HepG2 (cell line): ENCODE measurements at regions not wholly inside any gene's neighbourhood (a gene's known extent, or its start where the extent isn't known, plus 50 kb on each side); places are given as distances from the start of the nearest gene placed in this dataset.

Experiments
- ATAC-seq: fragments of 200-7000 bp; cut with Tn5 transposase; 3 replicates; pipeline ENCODE4 v1.9.1; 2020; ENCODE audit warnings: mild to moderate bottlenecking, moderate library complexity
- BruUV-seq: library from RNA; stranded (reverse); fragments of 400-500 nt; replicated peaks from 2 replicates; lab custom pipeline; 2021; lab: Mats Ljungman, UMichigan
- CTCF ChIA-PET: fragments of 300-600 bp; formaldehyde crosslinking; extraction: SDS; loops from one replicate; lab custom pipeline; 2021; ENCODE audit warnings: low total read pairs, inconsistent platforms, low intra/inter-chr PET ratio; lab: Yijun Ruan, JAX
- POLR2A ChIA-PET: fragments of 350-600 bp; sonication (Branson Sonifier 250); formaldehyde crosslinking; loops from one replicate; lab custom pipeline; 2020; ENCODE audit warnings: antibody characterized with exemption, inconsistent platforms; lab: Yijun Ruan, JAX
- DNase-seq: peaks from one replicate; pipeline ENCODE4 v3.0.0-alpha.2; 2015; ENCODE audit warnings: low spot score
- FAIRE-seq: peaks from 3 replicates; lab custom pipeline; 2011; peaks lifted over from hg19 to GRCh38; lab: Jason Lieb, UNC
- H2AFZ ChIP-seq: one replicate; pipeline ENCODE4 v1.6.1; 2011; ENCODE audit warnings: low read length, inconsistent platforms
- H3K27ac ChIP-seq: fragments of 300-600 bp; 3 replicates; pipeline ENCODE4 v1.8.0; 2011; ENCODE audit warnings: mixed run types, mild to moderate bottlenecking, mixed read lengths, low read length, inconsistent platforms; ENCODE audit not compliant: insufficient read depth; ENCODE audit errors: extremely low read length
- H3K27me3 ChIP-seq, 2 experiments: fragments of 200-600 bp in 1 of 2; 2 replicates in 1 of 2; 3 replicates in 1 of 2; pipeline versions ENCODE4 v1.6.0 to v1.8.0; 2011; ENCODE audit warnings: low read length in 2 of 2, mild to moderate bottlenecking in 2 of 2, moderate library complexity in 2 of 2, inconsistent platforms in 1 of 2; ENCODE audit not compliant: insufficient read depth in 2 of 2, control insufficient read depth in 1 of 2
- H3K36me3 ChIP-seq, 2 experiments: fragments of 200-600 bp in 1 of 2; replicated peaks in 1 of 2; 2 replicates in 1 of 2; 3 replicates in 1 of 2; pipeline versions ENCODE4 v1.5.1 to v1.8.0; 2011; ENCODE audit warnings: low read length in 2 of 2, inconsistent platforms in 1 of 2; ENCODE audit not compliant: insufficient read depth in 2 of 2, control insufficient read depth in 1 of 2
- H3K4me1 ChIP-seq: 2 replicates; pipeline ENCODE4 v1.5.1; 2012; ENCODE audit warnings: low read length, inconsistent platforms; ENCODE audit not compliant: insufficient read depth
- H3K4me2 ChIP-seq: 2 replicates; pipeline ENCODE4 v1.6.0; 2011; ENCODE audit warnings: low read depth, low read length, inconsistent platforms
- H3K4me3 ChIP-seq, 3 experiments: fragments of 200-600 bp in 1 of 3; sonication (generic), shearing (Covaris generic) in 1 of 3; replicated peaks in 1 of 3; 2 replicates each; pipeline ENCODE4 v1.5.1; 2011 to 2016; ENCODE audit warnings: low read length in 3 of 3, inconsistent platforms in 2 of 3, low read depth in 2 of 3, mild to moderate bottlenecking in 2 of 3, control low read depth in 1 of 3, mixed read lengths in 1 of 3; ENCODE audit not compliant: insufficient read depth in 1 of 3
- H3K79me2 ChIP-seq: one replicate; pipeline ENCODE4 v1.6.1; 2011; ENCODE audit warnings: low read length, inconsistent platforms; ENCODE audit not compliant: insufficient read depth
- H3K9ac ChIP-seq: 2 replicates; pipeline ENCODE4 v1.6.0; 2011; ENCODE audit warnings: mild to moderate bottlenecking, low read depth, low read length, inconsistent platforms; ENCODE audit not compliant: insufficient read depth
- H3K9me3 ChIP-seq: 2 replicates; pipeline ENCODE4 v1.5.1; 2012; ENCODE audit warnings: mild to moderate bottlenecking, low read length
- H4K20me1 ChIP-seq: 2 replicates; pipeline ENCODE4 v1.6.0; 2011; ENCODE audit warnings: inconsistent platforms, mild to moderate bottlenecking, low read length, moderate library complexity; ENCODE audit not compliant: insufficient read depth
- ETV6 ChIP-seq: sonication (generic); formaldehyde crosslinking; conservative IDR thresholded peaks from 2 replicates; pipeline ENCODE4 v1.4.0; 2020; ENCODE audit warnings: missing genetic modification reagents
- FOXC1 ChIP-seq: sonication (generic); formaldehyde crosslinking; IDR thresholded peaks from 2 replicates; pipeline ENCODE4 v1.8.0; 2022; ENCODE audit warnings: mild to moderate bottlenecking, missing genetic modification reagents, borderline replicate concordance
- FOXJ3 ChIP-seq: sonication (generic); formaldehyde crosslinking; IDR thresholded peaks from 2 replicates; pipeline ENCODE4 v1.4.0; 2020; ENCODE audit warnings: missing genetic modification reagents, mild to moderate bottlenecking, borderline replicate concordance
- HBP1 ChIP-seq: IDR thresholded peaks from 2 replicates; pipeline ENCODE4 v1.6.1; 2016; ENCODE audit warnings: low read depth, control low read depth
- HOXA7 ChIP-seq: sonication (generic); formaldehyde crosslinking; IDR thresholded peaks from 2 replicates; pipeline ENCODE4 v1.8.1; 2022; ENCODE audit warnings: mild to moderate bottlenecking, missing genetic modification reagents, moderate library complexity
- IRX3 ChIP-seq: sonication (generic); formaldehyde crosslinking; IDR thresholded peaks from 2 replicates; pipeline ENCODE4 v1.8.1; 2023; ENCODE audit warnings: mild to moderate bottlenecking, low read depth, missing genetic modification reagents, borderline replicate concordance
- KLF11 ChIP-seq: IDR thresholded peaks from 2 replicates; pipeline ENCODE4 v1.6.1; 2016; ENCODE audit warnings: missing compliant biosample characterization
- MTA3 ChIP-seq: sonication (generic); formaldehyde crosslinking; IDR thresholded peaks from 2 replicates; pipeline ENCODE4 v1.4.0; 2020; ENCODE audit warnings: missing genetic modification reagents
- SMARCE1 ChIP-seq: fragments of 450-650 bp; IDR thresholded peaks from 2 replicates; pipeline ENCODE4 v1.6.1; 2017; ENCODE audit warnings: borderline replicate concordance
- TOE1 ChIP-seq: sonication (generic); formaldehyde crosslinking; IDR thresholded peaks from 2 replicates; pipeline ENCODE4 v1.4.0; 2020; ENCODE audit warnings: mild to moderate bottlenecking, missing genetic modification reagents
- TOPORS ChIP-seq: sonication (generic); formaldehyde crosslinking; IDR thresholded peaks from 2 replicates; pipeline ENCODE4 v1.8.0; 2023; ENCODE audit warnings: mild to moderate bottlenecking, missing genetic modification reagents
- ZNF12 ChIP-seq: sonication (generic); formaldehyde crosslinking; IDR thresholded peaks from 2 replicates; pipeline ENCODE4 v1.5.0; 2020; ENCODE audit warnings: missing genetic modification reagents
- ZNF614 ChIP-seq: IDR thresholded peaks from 2 replicates; pipeline ENCODE4 v1.6.1; 2018; ENCODE audit warnings: missing biosample characterization, missing genetic modification reagents, inconsistent platforms, borderline replicate concordance
- ZNF615 ChIP-seq: sonication (generic); formaldehyde crosslinking; IDR thresholded peaks from 2 replicates; pipeline ENCODE4 v1.5.0; 2020; ENCODE audit warnings: mild to moderate bottlenecking, missing genetic modification reagents, borderline replicate concordance
- ZNF672 ChIP-seq: sonication (generic); formaldehyde crosslinking; IDR thresholded peaks from 2 replicates; pipeline ENCODE4 v1.8.1; 2022; ENCODE audit warnings: missing genetic modification reagents
- ZNF790 ChIP-seq: sonication (generic); formaldehyde crosslinking; IDR thresholded peaks from 2 replicates; pipeline ENCODE4 v1.8.0; 2022; ENCODE audit warnings: missing genetic modification reagents, mild to moderate bottlenecking, borderline replicate concordance
- WGBS: methylation state at CpG from one replicate; pipeline ENCODE4 v1.1.6; 2017; ENCODE audit warnings: low lambda C conversion rate; 5-methylcytosine and 5-hydroxymethylcytosine counted together
- in situ Hi-C: cut with HindIII; loops from 2 replicates; pipeline ENCODE4 v1.10.0; 2017; ENCODE audit warnings: low pct_unique_long_range_greater_than_20kb; ENCODE audit not compliant: extremely low pct_ligation_motif_present
- intact Hi-C: fragments of 100-400 bp; cut with micrococcal nuclease; formaldehyde crosslinking; loops from one replicate; pipeline ENCODE4 v1.10.0; 2022; ENCODE audit not compliant: unreplicated experiment

- Histone ChIP-seq H3K27ac (no peak overlapping the region), H3K4me1 (no peaks in the 10 kb centered on the region), H4K20me1 (no peaks in the 10 kb centered on the region), H3K4me2 (no peak overlapping the region), H3K9ac (no peak overlapping the region), H3K36me3 (no peaks in the 10 kb centered on the region), H3K9me3 (peaks cover 58% of the 10 kb centered on the region), H3K4me3 (no peak overlapping the region), H2AFZ (no peak overlapping the region), H3K79me2 (no peaks in the 10 kb centered on the region), H3K27me3 (no peaks in the 10 kb centered on the region)
- BruUV-seq, result no TSS peak
- ChIA-PET CTCF (no interaction called here), POLR2A (no interaction called here)
- intact Hi-C loops, result no loop called here
- WGBS, result 58% methylated on average over 2 of the region's 2 CpGs
- TF ChIP-seq KLF11 (CRISPR knock-in tag) (no peak), TOPORS (CRISPR knock-in tag) (no peak), ZNF614 (CRISPR knock-in tag) (no peak), MTA3 (CRISPR knock-in tag) (no peak), ZNF672 (CRISPR knock-in tag) (no peak), ZNF615 (CRISPR knock-in tag) (no peak), HOXA7 (CRISPR knock-in tag) (no peak), HBP1 (CRISPR knock-in tag) (no peak), FOXJ3 (CRISPR knock-in tag) (no peak), SMARCE1 (no peak), FOXC1 (CRISPR knock-in tag) (no peak), ETV6 (CRISPR knock-in tag) (no peak), ZNF790 (CRISPR knock-in tag) (no peak), TOE1 (CRISPR knock-in tag) (no peak), IRX3 (no peak), ZNF12 (no peak)
- in situ Hi-C loops, result no loop called here
- no peak for DNase-seq
- no peak for ATAC-seq
- FAIRE-seq, result no peak
Measured at GRCh38 chr3:34421762-34422161, 623.3 kb downstream of the PDCD6IP start.
